Keratinocyte (primary cell): ENCODE measurements at regions not wholly inside any gene's neighbourhood (a gene's known extent, or its start where the extent isn't known, plus 50 kb on each side); places are given as distances from the start of the nearest gene placed in this dataset.

Source experiments
- DNase-seq: peaks from one replicate; pipeline ENCODE4 v3.0.0-alpha.2; 2011; ENCODE audit warnings: low read depth, missing footprints, low spot score
- FAIRE-seq: peaks from 2 replicates; lab custom pipeline; 2011; peaks lifted over from hg19 to GRCh38; lab: Jason Lieb, UNC
- H2AFZ ChIP-seq: 2 replicates; pipeline ENCODE4 v1.6.0; 2012; ENCODE audit warnings: low read length, control low read depth, inconsistent platforms; ENCODE audit not compliant: control insufficient read depth
- H3K27ac ChIP-seq: 2 replicates; pipeline ENCODE4 v1.5.1; 2011; ENCODE audit warnings: low read length; ENCODE audit not compliant: control insufficient read depth, insufficient read depth
- H3K27me3 ChIP-seq: 3 replicates; pipeline ENCODE4 v1.6.0; 2011; ENCODE audit warnings: low read length; ENCODE audit not compliant: control insufficient read depth, insufficient read depth; ENCODE audit errors: extremely low read depth
- H3K36me3 ChIP-seq, 2 experiments: 2 replicates in 1 of 2; 3 replicates in 1 of 2; pipeline ENCODE4 v1.5.1; 2011; ENCODE audit warnings: low read length in 2 of 2, mild to moderate bottlenecking in 1 of 2; ENCODE audit not compliant: control insufficient read depth in 2 of 2, insufficient read depth in 2 of 2; ENCODE audit errors: extremely low read depth in 1 of 2
- H3K4me1 ChIP-seq: 3 replicates; pipeline ENCODE4 v1.5.1; 2011; ENCODE audit warnings: low read length; ENCODE audit not compliant: control insufficient read depth, insufficient read depth; ENCODE audit errors: extremely low read depth
- H3K4me2 ChIP-seq: 3 replicates; pipeline ENCODE4 v1.6.0; 2011; ENCODE audit warnings: low read depth, low read length; ENCODE audit not compliant: control insufficient read depth, insufficient read depth; ENCODE audit errors: extremely low read depth
- H3K4me3 ChIP-seq, 3 experiments: fragments of 200-600 bp in 1 of 3; sonication (generic) in 1 of 3; 2 replicates in 2 of 3; 3 replicates in 1 of 3; pipeline ENCODE4 v1.5.1; 2011 to 2016; ENCODE audit warnings: low read length in 3 of 3, mild to moderate bottlenecking in 3 of 3, control low read depth in 2 of 3, inconsistent platforms in 1 of 3, low read depth in 1 of 3, mixed read lengths in 1 of 3, mixed run types in 1 of 3, moderate library complexity in 1 of 3; ENCODE audit not compliant: control insufficient read depth in 2 of 3, insufficient read depth in 2 of 3; ENCODE audit errors: extremely low read depth in 1 of 3
- H3K79me2 ChIP-seq: 2 replicates; pipeline ENCODE4 v1.6.0; 2012; ENCODE audit warnings: low read length; ENCODE audit not compliant: control insufficient read depth, insufficient read depth
- H3K9ac ChIP-seq: 3 replicates; pipeline ENCODE4 v1.6.0; 2011; ENCODE audit warnings: low read length; ENCODE audit not compliant: control insufficient read depth, insufficient read depth; ENCODE audit errors: extremely low read depth
- H3K9me1 ChIP-seq: 3 replicates; pipeline ENCODE4 v1.6.0; 2011; ENCODE audit warnings: low read length; ENCODE audit not compliant: control insufficient read depth, insufficient read depth; ENCODE audit errors: extremely low read depth
- H3K9me3 ChIP-seq: 2 replicates; pipeline ENCODE4 v1.5.1; 2012; ENCODE audit warnings: low read depth, low read length; ENCODE audit not compliant: control insufficient read depth
- H4K20me1 ChIP-seq: 3 replicates; pipeline ENCODE4 v1.6.0; 2011; ENCODE audit warnings: low read length; ENCODE audit not compliant: control insufficient read depth, insufficient read depth; ENCODE audit errors: extremely low read depth
- CTCF ChIP-seq, 3 experiments: IDR thresholded peaks in 1 of 3; conservative IDR thresholded peaks in 1 of 3; optimal IDR thresholded peaks in 1 of 3; 2 replicates in 2 of 3; 3 replicates in 1 of 3; pipeline versions ENCODE3 to v1.5.1; 2011; ENCODE audit warnings: low read length in 3 of 3, mild to moderate bottlenecking in 3 of 3, moderate library complexity in 2 of 3, control low read depth in 1 of 3, inconsistent platforms in 1 of 3; ENCODE audit not compliant: insufficient read depth in 2 of 3; ENCODE audit errors: extremely low read depth in 1 of 3
- EZH2 ChIP-seq: IDR thresholded peaks from one replicate; pipeline ENCODE4 v1.6.1; 2012; ENCODE audit warnings: inconsistent platforms, mild to moderate bottlenecking, low read length, moderate library complexity
- dilution Hi-C: fragments of 300-500 bp; cut with MboI; formaldehyde crosslinking; loops from one replicate; pipeline ENCODE4 v1.7.0; 2020; ENCODE audit warnings: low sequenced_read_pairs; ENCODE audit not compliant: extremely low pct_ligation_motif_present

- H3K9ac ChIP-seq, result no peak overlapping the region
- H3K9me3 ChIP-seq, result no peaks in the 10 kb centered on the region
- TF ChIP-seq EZH2 (no peak), CTCF (optimal IDR thresholded peaks at IDR 0.05 in 1 of 3, IDR thresholded peaks at IDR 0.05 in 1 of 3, conservative IDR thresholded peaks at IDR 0.05 in 1 of 3; ENCODE audit: extremely low read depth in 1 of 3, insufficient read depth in 2 of 3, low read length in 3 of 3) (no peak)
- H3K36me3 ChIP-seq, result no peaks in the 10 kb centered on the region
- H3K27ac ChIP-seq, result no peak overlapping the region
- DNase-seq (no peak), FAIRE-seq (no peak)
- dilution Hi-C loops, result no loop called here
- peaks cover 6% of the 10 kb centered on the region for H3K27me3 ChIP-seq
- H3K9me1 ChIP-seq, result no peaks in the 10 kb centered on the region
- no peak overlapping the region for H3K4me2 ChIP-seq
- no peaks in the 10 kb centered on the region for H3K79me2 ChIP-seq
- no peaks in the 10 kb centered on the region for H3K4me1 ChIP-seq
- H3K4me3 ChIP-seq, result no peak overlapping the region
- H4K20me1 ChIP-seq, result no peaks in the 10 kb centered on the region
- H2AFZ ChIP-seq, result no peak overlapping the region
These were observed 321.0 kb upstream of the TLE4 start for GRCh38 chr9:79250806-79251205.

- Histone ChIP-seq H2AFZ (no peak overlapping the region), H3K4me3 (no peak overlapping the region), H3K4me2 (no peak overlapping the region), H3K9ac (no peak overlapping the region), H3K27me3 (peaks cover 23% of the 10 kb centered on the region), H3K4me1 (peaks cover 5% of the 10 kb centered on the region), H3K79me2 (no peaks in the 10 kb centered on the region), H4K20me1 (no peaks in the 10 kb centered on the region), H3K9me3 (no peaks in the 10 kb centered on the region), H3K9me1 (no peaks in the 10 kb centered on the region), H3K27ac (no peak overlapping the region), H3K36me3 (no peaks in the 10 kb centered on the region)
- TF ChIP-seq CTCF (optimal IDR thresholded peaks at IDR 0.05 in 1 of 3, IDR thresholded peaks at IDR 0.05 in 1 of 3, conservative IDR thresholded peaks at IDR 0.05 in 1 of 3; ENCODE audit: extremely low read depth in 1 of 3, insufficient read depth in 2 of 3, low read length in 3 of 3) (peak in 2 of 3 experiments; percentile 32 to 43), EZH2 (no peak)
- dilution Hi-C loops, result no loop called here
- DNase-seq (no peak), FAIRE-seq (no peak)
These were observed 316.7 kb upstream of the TLE4 start for GRCh38 chr9:79254900-79255650.
